ENCODE measurements at regions not wholly inside any gene's neighbourhood (a gene's known extent, or its start where the extent isn't known, plus 50 kb on each side); places are given as distances from the start of the nearest gene placed in this dataset.

- H3K4me3 ChIP-seq (ENCODE audit: low read length): no peak overlapping the region
- H3K27me3 ChIP-seq (replicated peaks; ENCODE audit: insufficient read depth, low read length): no peaks in the 10 kb centered on the region
- no peak overlapping the region for H3K27ac ChIP-seq (ENCODE audit: low read length)
- H3F3A ChIP-seq (ENCODE audit: insufficient read depth, low read length): peaks cover 14% of the 10 kb centered on the region
- no peak overlapping the region for H3K4me2 ChIP-seq (ENCODE audit: low read depth, low read length)
- TF ChIP-seq, protein P1, sequence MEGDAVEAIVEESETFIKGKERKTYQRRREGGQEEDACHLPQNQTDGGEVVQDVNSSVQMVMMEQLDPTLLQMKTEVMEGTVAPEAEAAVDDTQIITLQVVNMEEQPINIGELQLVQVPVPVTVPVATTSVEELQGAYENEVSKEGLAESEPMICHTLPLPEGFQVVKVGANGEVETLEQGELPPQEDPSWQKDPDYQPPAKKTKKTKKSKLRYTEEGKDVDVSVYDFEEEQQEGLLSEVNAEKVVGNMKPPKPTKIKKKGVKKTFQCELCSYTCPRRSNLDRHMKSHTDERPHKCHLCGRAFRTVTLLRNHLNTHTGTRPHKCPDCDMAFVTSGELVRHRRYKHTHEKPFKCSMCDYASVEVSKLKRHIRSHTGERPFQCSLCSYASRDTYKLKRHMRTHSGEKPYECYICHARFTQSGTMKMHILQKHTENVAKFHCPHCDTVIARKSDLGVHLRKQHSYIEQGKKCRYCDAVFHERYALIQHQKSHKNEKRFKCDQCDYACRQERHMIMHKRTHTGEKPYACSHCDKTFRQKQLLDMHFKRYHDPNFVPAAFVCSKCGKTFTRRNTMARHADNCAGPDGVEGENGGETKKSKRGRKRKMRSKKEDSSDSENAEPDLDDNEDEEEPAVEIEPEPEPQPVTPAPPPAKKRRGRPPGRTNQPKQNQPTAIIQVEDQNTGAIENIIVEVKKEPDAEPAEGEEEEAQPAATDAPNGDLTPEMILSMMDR (IDR thresholded peaks at IDR 0.05; ENCODE audit: low read length): no peak
- TF ChIP-seq EZH2 (optimal IDR thresholded peaks at IDR 0.05; ENCODE audit: low read depth, low read length) (no peak), EZH2phosphoT487 (IDR thresholded peaks at IDR 0.05; ENCODE audit: low read length) (no peak)
- H3K36me3 ChIP-seq (replicated peaks; ENCODE audit: insufficient read depth, low read length): no peaks in the 10 kb centered on the region
- DNase-seq: no peak
- no peaks in the 10 kb centered on the region for H3K9me2 ChIP-seq (replicated peaks; ENCODE audit: insufficient read depth, low read length)
- H2AFZ ChIP-seq (ENCODE audit: low read length): no peak overlapping the region
- H3K4me1 ChIP-seq (ENCODE audit: low read length): peaks cover 21% of the 10 kb centered on the region
- H4K20me1 ChIP-seq (ENCODE audit: insufficient read depth, low read length): no peaks in the 10 kb centered on the region
- H3K9ac ChIP-seq (ENCODE audit: low read length): no peak overlapping the region
- no peaks in the 10 kb centered on the region for H3K79me2 ChIP-seq (ENCODE audit: low read length)
- H3K9me3 ChIP-seq (replicated peaks; ENCODE audit: insufficient read depth, low read length): no peaks in the 10 kb centered on the region
Observed at GRCh38 chr2:41717839-41718238, 330.0 kb upstream of the PKDCC start.

- Histone ChIP-seq H3K4me3 (ENCODE audit: low read length) (no peak overlapping the region), H3K4me2 (ENCODE audit: low read depth, low read length) (no peak overlapping the region), H3K27ac (ENCODE audit: low read length) (no peak overlapping the region), H3K4me1 (ENCODE audit: low read length) (peaks cover 21% of the 10 kb centered on the region), H3K9ac (ENCODE audit: low read length) (no peak overlapping the region), H3K79me2 (ENCODE audit: low read length) (no peaks in the 10 kb centered on the region), H3K36me3 (replicated peaks; ENCODE audit: insufficient read depth, low read length) (no peaks in the 10 kb centered on the region), H3F3A (ENCODE audit: insufficient read depth, low read length) (peaks cover 14% of the 10 kb centered on the region), H3K9me3 (replicated peaks; ENCODE audit: insufficient read depth, low read length) (no peaks in the 10 kb centered on the region), H4K20me1 (ENCODE audit: insufficient read depth, low read length) (no peaks in the 10 kb centered on the region), H2AFZ (ENCODE audit: low read length) (no peak overlapping the region), H3K9me2 (replicated peaks; ENCODE audit: insufficient read depth, low read length) (no peaks in the 10 kb centered on the region), H3K27me3 (replicated peaks; ENCODE audit: insufficient read depth, low read length) (no peaks in the 10 kb centered on the region)
- TF ChIP-seq, protein P1 (IDR thresholded peaks at IDR 0.05; ENCODE audit: low read length): no peak
- TF ChIP-seq EZH2phosphoT487 (IDR thresholded peaks at IDR 0.05; ENCODE audit: low read length) (no peak), EZH2 (optimal IDR thresholded peaks at IDR 0.05; ENCODE audit: low read depth, low read length) (no peak)
- no peak for DNase-seq
Observed at GRCh38 chr2:41718705-41719104, 329.1 kb upstream of the PKDCC start.

DNA sequence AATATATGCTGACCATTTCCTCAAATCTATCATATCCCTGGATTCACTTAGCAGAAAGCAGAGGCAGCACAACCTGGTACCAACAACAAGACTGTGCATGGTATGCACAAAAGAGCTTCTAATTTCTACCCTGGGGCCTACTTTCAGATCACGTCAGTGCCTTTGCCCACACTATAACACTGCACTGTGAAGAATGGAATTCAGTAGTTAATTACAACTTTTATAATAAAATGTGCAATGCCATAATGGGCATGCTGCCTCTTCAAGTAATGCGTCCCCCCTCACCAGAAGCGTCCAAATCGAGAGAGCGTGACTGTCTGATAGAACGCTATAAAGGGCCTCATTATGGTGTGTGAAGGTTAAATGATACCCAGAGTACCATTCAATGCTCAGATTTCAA is 328.1 kb upstream of the PKDCC start:
- no peaks in the 10 kb centered on the region for H3K79me2 ChIP-seq (ENCODE audit: low read length)
- H4K20me1 ChIP-seq (ENCODE audit: insufficient read depth, low read length): no peaks in the 10 kb centered on the region
- no peak overlapping the region for H3K9ac ChIP-seq (ENCODE audit: low read length)
- H3K4me2 ChIP-seq (ENCODE audit: low read depth, low read length): peak overlapping the region; percentile 39; the same call in 1 of the 2 replicates
- no peaks in the 10 kb centered on the region for H3K9me2 ChIP-seq (replicated peaks; ENCODE audit: insufficient read depth, low read length)
- H3K9me3 ChIP-seq (replicated peaks; ENCODE audit: insufficient read depth, low read length): no peaks in the 10 kb centered on the region
- H3K27me3 ChIP-seq (replicated peaks; ENCODE audit: insufficient read depth, low read length): no peaks in the 10 kb centered on the region
- no peaks in the 10 kb centered on the region for H3K36me3 ChIP-seq (replicated peaks; ENCODE audit: insufficient read depth, low read length)
- no peak overlapping the region for H3K4me3 ChIP-seq (ENCODE audit: low read length)
- peaks cover 21% of the 10 kb centered on the region for H3K4me1 ChIP-seq (ENCODE audit: low read length)
- TF ChIP-seq, protein P1 (IDR thresholded peaks at IDR 0.05; ENCODE audit: low read length): no peak
- TF ChIP-seq EZH2phosphoT487 (IDR thresholded peaks at IDR 0.05; ENCODE audit: low read length) (no peak), EZH2 (optimal IDR thresholded peaks at IDR 0.05; ENCODE audit: low read depth, low read length) (no peak)
- peaks cover 11% of the 10 kb centered on the region for H3F3A ChIP-seq (ENCODE audit: insufficient read depth, low read length)
- no peak for DNase-seq
- no peak overlapping the region for H2AFZ ChIP-seq (ENCODE audit: low read length)
- no peak overlapping the region for H3K27ac ChIP-seq (ENCODE audit: low read length)

Data from MM.1S (cell line).